Upper lobe of left lung (tissue), 6 donors: ENCODE measurements at regions not wholly inside any gene's neighbourhood (a gene's known extent, or its start where the extent isn't known, plus 50 kb on each side); places are given as distances from the start of the nearest gene placed in this dataset.

Experiments
- ATAC-seq, 2 donors: fragments of 200-7000 bp; cut with Tn5 transposase; one replicate each; pipeline ENCODE4 v1.9.1; 2022; ENCODE audit warnings: mild to moderate bottlenecking in 2 of 2, moderate library complexity in 2 of 2; ENCODE audit not compliant: low FRiP score in 2 of 2
- DNase-seq, 2 donors: peaks; one replicate each; pipeline ENCODE4 v3.0.0-alpha.2; 2019 to 2020
- H3K27ac ChIP-seq, 4 donors: fragments of 200-600 bp; sonication (generic); one replicate each; pipeline ENCODE4 v1.5.1; 2016 to 2019
- H3K27me3 ChIP-seq, 4 donors: fragments of 200-600 bp; sonication (generic); one replicate each; pipeline ENCODE4 v1.5.1; 2017 to 2019
- H3K36me3 ChIP-seq, 4 donors: fragments of 200-600 bp; sonication (generic); one replicate each; pipeline ENCODE4 v1.5.1; 2016 to 2019
- H3K4me1 ChIP-seq, 4 donors: fragments of 200-600 bp; sonication (generic); one replicate each; pipeline ENCODE4 v1.5.1; 2018 to 2019
- H3K4me3 ChIP-seq, 4 donors: fragments of 200-600 bp; sonication (generic); one replicate each; pipeline ENCODE4 v1.5.1; 2017 to 2019; ENCODE audit warnings: mild to moderate bottlenecking in 2 of 4, moderate library complexity in 1 of 4
- H3K9me3 ChIP-seq, 4 donors: fragments of 200-600 bp; sonication (generic); one replicate each; pipeline ENCODE4 v1.5.1; 2018 to 2019
- EP300 ChIP-seq, 4 donors: sonication (generic); formaldehyde crosslinking; IDR thresholded peaks; one replicate each; pipeline ENCODE4 v1.5.1; 2017; ENCODE audit warnings: antibody characterized with exemption in 4 of 4, control low read depth in 2 of 4
- POLR2A ChIP-seq, 4 donors: fragments of 450-650 bp; IDR thresholded peaks; one replicate each; pipeline ENCODE4 v1.5.1; 2016 to 2017; ENCODE audit warnings: antibody characterized with exemption in 4 of 4, mild to moderate bottlenecking in 2 of 4
- POLR2AphosphoS5 ChIP-seq, 2 donors: sonication (generic); formaldehyde crosslinking; IDR thresholded peaks; one replicate each; pipeline ENCODE4 v1.5.1; 2017; ENCODE audit warnings: antibody characterized with exemption in 2 of 2
- WGBS, 2 donors: methylation state at CpG; one replicate each; pipeline ENCODE4 v1.1.5; 2017 to 2018; 5-methylcytosine and 5-hydroxymethylcytosine counted together
- TF ChIP-seq, protein P1 (sequence below), 6 experiments: fragments of 450-650 bp in 4 of 6; fragments of 200-600 bp in 2 of 6; sonication (generic) in 2 of 6; IDR thresholded peaks; one replicate each; pipeline ENCODE4 v1.5.1; 2016 to 2019; ENCODE audit warnings: antibody characterized with exemption in 6 of 6
- donor health status: DM: no; HTN: no; CAD: no; lungs with moderate emphysema.
- donor health status: DM: no; HTN: yes; CAD: no; lungs with severe emphysema.

DNA sequence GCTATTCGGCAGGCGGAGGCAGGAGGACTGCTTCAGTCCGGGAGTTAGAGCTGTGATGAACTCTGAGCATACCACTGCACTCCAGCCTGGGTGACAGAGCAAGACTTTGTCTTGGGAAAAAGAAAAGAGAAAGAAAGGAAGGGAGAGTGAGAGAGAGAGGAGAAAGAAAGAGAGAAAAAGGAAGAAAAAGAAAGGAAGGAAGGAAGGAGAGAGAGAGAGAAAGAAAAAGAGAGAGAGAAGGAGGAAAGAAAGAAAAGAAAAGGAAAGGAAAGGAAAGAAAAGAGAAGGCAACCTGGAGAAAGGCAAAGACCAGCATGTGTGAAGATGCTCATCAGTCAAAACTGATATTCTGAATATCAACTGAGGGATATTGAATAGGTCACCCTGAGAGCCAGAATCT lies 143.1 kb upstream of the SASH1 start:
- ATAC-seq (no peak), DNase-seq (no peak)
- WGBS, 2 donors, result 93 to 97% methylated on average over 3 of the region's 3 CpGs
- no peaks in the 10 kb centered on the region for H3K4me1 ChIP-seq
- no peaks in the 10 kb centered on the region for H3K9me3 ChIP-seq
- no peaks in the 10 kb centered on the region for H3K36me3 ChIP-seq
- no peak overlapping the region for H3K4me3 ChIP-seq
- no peaks in the 10 kb centered on the region for H3K27me3 ChIP-seq
- no peak overlapping the region for H3K27ac ChIP-seq
- no peak for TF ChIP-seq EP300 (IDR thresholded peaks at IDR 0.05)
- no peak for TF ChIP-seq POLR2AphosphoS5 (IDR thresholded peaks at IDR 0.05)
- TF ChIP-seq, protein P1, sequence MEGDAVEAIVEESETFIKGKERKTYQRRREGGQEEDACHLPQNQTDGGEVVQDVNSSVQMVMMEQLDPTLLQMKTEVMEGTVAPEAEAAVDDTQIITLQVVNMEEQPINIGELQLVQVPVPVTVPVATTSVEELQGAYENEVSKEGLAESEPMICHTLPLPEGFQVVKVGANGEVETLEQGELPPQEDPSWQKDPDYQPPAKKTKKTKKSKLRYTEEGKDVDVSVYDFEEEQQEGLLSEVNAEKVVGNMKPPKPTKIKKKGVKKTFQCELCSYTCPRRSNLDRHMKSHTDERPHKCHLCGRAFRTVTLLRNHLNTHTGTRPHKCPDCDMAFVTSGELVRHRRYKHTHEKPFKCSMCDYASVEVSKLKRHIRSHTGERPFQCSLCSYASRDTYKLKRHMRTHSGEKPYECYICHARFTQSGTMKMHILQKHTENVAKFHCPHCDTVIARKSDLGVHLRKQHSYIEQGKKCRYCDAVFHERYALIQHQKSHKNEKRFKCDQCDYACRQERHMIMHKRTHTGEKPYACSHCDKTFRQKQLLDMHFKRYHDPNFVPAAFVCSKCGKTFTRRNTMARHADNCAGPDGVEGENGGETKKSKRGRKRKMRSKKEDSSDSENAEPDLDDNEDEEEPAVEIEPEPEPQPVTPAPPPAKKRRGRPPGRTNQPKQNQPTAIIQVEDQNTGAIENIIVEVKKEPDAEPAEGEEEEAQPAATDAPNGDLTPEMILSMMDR (IDR thresholded peaks at IDR 0.05), result no peak
- no peak for TF ChIP-seq POLR2A (IDR thresholded peaks at IDR 0.05)

DNA sequence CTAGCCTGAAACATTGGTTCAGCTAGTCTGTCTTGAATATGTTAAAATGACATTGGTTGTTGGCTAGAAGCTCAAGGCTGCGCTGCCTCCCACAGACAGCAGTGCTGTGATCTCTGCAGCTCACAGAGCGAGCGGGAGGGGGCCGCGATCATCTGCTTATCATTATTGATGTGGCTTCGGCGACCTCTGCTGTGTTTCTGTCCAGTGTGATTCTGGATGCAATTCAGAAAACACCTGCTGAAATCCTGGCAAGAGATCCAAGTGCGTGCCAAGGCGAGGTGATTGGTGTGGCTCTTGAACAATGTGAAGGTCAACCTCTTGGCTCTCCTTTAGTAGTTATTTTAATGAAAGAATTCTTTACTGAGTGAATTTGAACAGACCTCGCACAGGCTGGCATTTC lies 142.3 kb upstream of the SASH1 start:
- 50 to 56% methylated on average over 10 of the region's 10 CpGs for WGBS, 2 donors
- ATAC-seq (no peak), DNase-seq (peak; percentile 31 to 37)
- Histone ChIP-seq H3K4me1 (no peaks in the 10 kb centered on the region), H3K9me3 (no peaks in the 10 kb centered on the region), H3K27ac (no peak overlapping the region), H3K36me3 (no peaks in the 10 kb centered on the region), H3K4me3 (no peak overlapping the region), H3K27me3 (no peaks in the 10 kb centered on the region)
- TF ChIP-seq, protein P1 (IDR thresholded peaks at IDR 0.05), result no peak
- TF ChIP-seq POLR2AphosphoS5 (IDR thresholded peaks at IDR 0.05) (no peak), EP300 (IDR thresholded peaks at IDR 0.05) (no peak), POLR2A (IDR thresholded peaks at IDR 0.05) (no peak)

DNA sequence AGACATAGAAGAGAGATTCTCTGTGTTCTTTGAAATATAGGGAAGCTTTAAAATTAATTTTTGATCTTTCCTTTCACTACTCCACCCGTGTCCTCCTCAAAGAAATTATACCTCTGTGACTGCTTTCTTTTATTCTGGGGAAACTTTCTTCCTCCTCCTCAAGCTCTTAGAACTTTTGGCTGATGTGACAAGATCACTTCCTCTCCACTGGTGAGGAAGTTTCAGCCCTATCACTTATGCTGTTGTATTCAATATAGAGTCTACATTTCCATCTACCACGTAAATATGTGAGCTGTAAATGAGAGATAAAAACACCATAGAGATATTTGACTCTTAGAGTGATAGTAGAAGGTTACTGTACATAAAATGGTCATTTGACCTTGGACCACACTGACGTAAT lies 141.9 kb upstream of the SASH1 start:
- Histone ChIP-seq H3K36me3 (no peaks in the 10 kb centered on the region), H3K27me3 (no peaks in the 10 kb centered on the region), H3K9me3 (no peaks in the 10 kb centered on the region), H3K4me3 (no peak overlapping the region), H3K4me1 (no peaks in the 10 kb centered on the region), H3K27ac (no peak overlapping the region)
- ATAC-seq (no peak), DNase-seq (no peak)
- TF ChIP-seq EP300 (IDR thresholded peaks at IDR 0.05) (no peak), POLR2AphosphoS5 (IDR thresholded peaks at IDR 0.05) (no peak), POLR2A (IDR thresholded peaks at IDR 0.05) (no peak)
- TF ChIP-seq, protein P1 (IDR thresholded peaks at IDR 0.05), result no peak
- WGBS, 2 donors, result 65 to 71% methylated on average over 3 of the region's 3 CpGs

- TF ChIP-seq, protein P1 (IDR thresholded peaks at IDR 0.05), result no peak
- TF ChIP-seq POLR2A (IDR thresholded peaks at IDR 0.05), result no peak
- Histone ChIP-seq H3K4me1 (no peaks in the 10 kb centered on the region), H3K9me3 (no peaks in the 10 kb centered on the region), H3K36me3 (no peaks in the 10 kb centered on the region), H3K27ac (no peak overlapping the region), H3K4me3 (no peak overlapping the region), H3K27me3 (no peaks in the 10 kb centered on the region)
- WGBS, 2 donors, result 67 to 70% methylated on average over 9 of the region's 9 CpGs
- DNase-seq, result no peak
- ATAC-seq, result no peak
These were observed 139.2 kb upstream of the SASH1 start for GRCh38 chr6:148203281-148203925.

DNA sequence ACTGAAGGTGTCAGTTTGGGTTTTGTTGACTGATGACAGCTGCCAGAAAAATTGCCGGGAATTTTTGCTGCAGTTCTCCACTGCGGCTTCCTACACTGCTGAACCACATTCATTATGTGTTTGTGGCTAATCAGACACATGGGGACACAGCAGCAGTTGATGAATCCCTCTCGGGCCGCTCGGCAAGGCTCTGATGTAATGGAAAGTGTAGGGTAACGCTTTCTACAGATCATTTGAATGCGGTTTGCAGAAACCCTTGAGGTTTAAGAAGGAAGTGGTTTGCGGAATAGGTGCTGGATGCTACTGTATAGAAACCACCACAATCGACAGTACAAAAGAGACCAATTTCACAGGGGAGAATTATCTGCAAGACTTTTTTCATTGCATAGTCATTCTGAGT lies 138.7 kb upstream of the SASH1 start:
- ATAC-seq, result peak in 1 of 2 donors; percentile 54

More for the DNA sequence above, 138.7 kb upstream of the SASH1 start:
- no peaks in the 10 kb centered on the region for H3K4me1 ChIP-seq
- DNase-seq, result no peak
- no peak overlapping the region for H3K27ac ChIP-seq
- no peak overlapping the region for H3K4me3 ChIP-seq
- WGBS, 2 donors, result 35 to 53% methylated on average over 9 of the region's 9 CpGs
- H3K9me3 ChIP-seq, result no peaks in the 10 kb centered on the region
- no peak for TF ChIP-seq EP300 (IDR thresholded peaks at IDR 0.05)
- TF ChIP-seq POLR2AphosphoS5 (IDR thresholded peaks at IDR 0.05), result no peak
- no peak for TF ChIP-seq POLR2A (IDR thresholded peaks at IDR 0.05)
- TF ChIP-seq, protein P1 (IDR thresholded peaks at IDR 0.05), result no peak
- no peaks in the 10 kb centered on the region for H3K36me3 ChIP-seq
- no peaks in the 10 kb centered on the region for H3K27me3 ChIP-seq
